NT2/D1 (cell line): ENCODE measurements at regions not wholly inside any gene's neighbourhood (a gene's known extent, or its start where the extent isn't known, plus 50 kb on each side); places are given as distances from the start of the nearest gene placed in this dataset.

Experiments used
- SUZ12 ChIP-seq: IDR thresholded peaks from 2 replicates; pipeline ENCODE4 v1.6.1; 2011; ENCODE audit not compliant: insufficient read length, insufficient read depth; ENCODE audit errors: extremely low read depth
- YY1 ChIP-seq: IDR thresholded peaks from 2 replicates; pipeline ENCODE4 v1.6.1; 2011; ENCODE audit not compliant: insufficient read length, insufficient read depth

DNA sequence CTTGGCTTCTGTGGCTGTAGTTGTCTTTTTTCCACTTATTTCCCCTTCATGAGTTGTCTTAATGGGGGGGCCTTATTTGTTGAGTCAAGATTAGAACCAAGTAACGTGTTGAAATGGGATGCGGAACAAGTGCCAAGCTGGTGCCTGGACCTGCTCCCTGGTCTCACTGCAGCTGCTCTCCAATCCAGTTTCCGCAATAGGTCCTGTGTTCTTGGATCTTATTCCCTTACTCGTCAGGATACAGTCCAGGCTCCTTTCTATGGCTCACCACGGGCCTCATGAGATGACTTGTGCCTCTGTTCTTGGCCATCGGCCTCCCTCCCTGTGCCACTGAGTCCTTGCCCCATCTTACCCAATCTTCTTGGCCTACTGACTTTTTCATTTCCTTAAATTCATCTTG is 159.6 kb upstream of the CADM1 start:
- TF ChIP-seq SUZ12, result no peak
- TF ChIP-seq YY1, result no peak
